ENCODE measurements at regions not wholly inside any gene's neighbourhood (a gene's known extent, or its start where the extent isn't known, plus 50 kb on each side); places are given as distances from the start of the nearest gene placed in this dataset.

- no peak for TF ChIP-seq CUX1 (IDR thresholded peaks at IDR 0.05; ENCODE audit: insufficient replicate concordance, low read depth, low read length)
- TF ChIP-seq YY1 (IDR thresholded peaks at IDR 0.05; ENCODE audit: low read depth, low read length) = no peak
- no peak for TF ChIP-seq TCF3 (IDR thresholded peaks at IDR 0.05; ENCODE audit: borderline replicate concordance, insufficient read depth, low read depth, low read length)
- TF ChIP-seq SKIL (IDR thresholded peaks at IDR 0.05; ENCODE audit: low read depth, poor library complexity, severe bottlenecking) = no peak
Measured at GRCh38 chr7:18341756-18342155, 153.8 kb upstream of the HDAC9 start (continued).

GRCh38 chr7:18343047-18343446 lies 152.5 kb upstream of the HDAC9 start:
- Histone ChIP-seq H3K27ac (ENCODE audit: control insufficient read depth, insufficient read depth) (no peak overlapping the region), H3K79me2 (ENCODE audit: control insufficient read depth, insufficient read depth, low read length) (no peaks in the 10 kb centered on the region), H4K20me1 (ENCODE audit: control insufficient read depth, insufficient read depth) (no peaks in the 10 kb centered on the region), H3K4me2 (ENCODE audit: control insufficient read depth, insufficient read depth) (no peak overlapping the region), H3K4me3 (no peak overlapping the region), H3K27me3 (replicated peaks in 1 of 2; ENCODE audit: control insufficient read depth in 2 of 2, insufficient read depth in 2 of 2, low read length in 1 of 2) (no peaks in the 10 kb centered on the region), H3K9me3 (replicated peaks; ENCODE audit: control insufficient read depth, insufficient read depth, low read length) (no peaks in the 10 kb centered on the region; the same call in 2 of the 3 replicates), H3K36me3 (ENCODE audit: control insufficient read depth in 2 of 2, insufficient read depth in 2 of 2, low read length in 1 of 2) (no peaks in the 10 kb centered on the region), H2AFZ (ENCODE audit: control insufficient read depth, low read depth, low read length) (no peak overlapping the region), H3K9ac (ENCODE audit: control insufficient read depth, insufficient read depth, low read length) (no peak overlapping the region), H3K4me1 (ENCODE audit: control insufficient read depth, insufficient read depth, low read length) (no peaks in the 10 kb centered on the region)
- in situ Hi-C loops (cut with MboI) (loop anchor here (25.0 kb wide), 1 partner anchor 656 kb away; no protein-coding TSS in a partner anchor), intact Hi-C loops (cut with micrococcal nuclease; ENCODE audit: unreplicated experiment) (no loop called here)
- DNase-seq (ENCODE audit: low read depth, low spot score) = no peak
- ATAC-seq = no peak
- TF ChIP-seq E2F8 (IDR thresholded peaks at IDR 0.05; ENCODE audit: low read depth, partially characterized antibody) (no peak), MEF2B (IDR thresholded peaks at IDR 0.05; ENCODE audit: partially characterized antibody, poor library complexity, severe bottlenecking) (no peak), MXI1 (IDR thresholded peaks at IDR 0.05; ENCODE audit: low read depth, low read length) (no peak), TCF3 (IDR thresholded peaks at IDR 0.05; ENCODE audit: borderline replicate concordance, insufficient read depth, low read depth, low read length) (no peak), RFX5 (IDR thresholded peaks at IDR 0.05; ENCODE audit: low read depth, low read length) (no peak), ZNF217 (IDR thresholded peaks at IDR 0.05) (no peak), SUPT20H (IDR thresholded peaks at IDR 0.05; ENCODE audit: borderline replicate concordance, control insufficient read depth, low read depth, low read length) (no peak), RAD51 (IDR thresholded peaks at IDR 0.05) (no peak), ZSCAN29 (IDR thresholded peaks at IDR 0.05) (no peak), NBN (IDR thresholded peaks at IDR 0.05) (no peak)
- no peak for FAIRE-seq
- BruUV-seq (replicated peaks) = no TSS peak
- 0% methylated on average over 2 of the region's 2 CpGs for WGBS (ENCODE audit: insufficient coverage, insufficient replicate concordance, low lambda C conversion rate, missing lambda C conversion rate)
- POLR2A ChIA-PET = no interaction called here
- SMC1A ChIA-PET (ENCODE audit: uncharacterized antibody, unreplicated experiment) = interaction anchor here (1.0 to 3.2 kb wide), 3 partner anchors 9 to 573 kb away, joined by 3 to 16 read pairs (median 4); no protein-coding TSS in a partner anchor
- RAD21 ChIA-PET (ENCODE audit: unreplicated experiment) = interaction anchor here (0.9 to 2.8 kb wide), 2 partner anchors 573 to 954 kb away, joined by 3 to 20 read pairs; no protein-coding TSS in a partner anchor
- CTCF ChIA-PET = interaction anchor here (0.8 to 2.7 kb wide), 5 partner anchors 14 to 636 kb away, joined by 3 to 34 read pairs (median 3); no protein-coding TSS in a partner anchor
